CD4-positive, alpha-beta T cell (primary cell): ENCODE measurements at regions not wholly inside any gene's neighbourhood (a gene's known extent, or its start where the extent isn't known, plus 50 kb on each side); places are given as distances from the start of the nearest gene placed in this dataset.

Experiments used
- ATAC-seq: fragments of 200-7000 bp; cut with Tn5 transposase; one replicate; pipeline ENCODE4 v1.10.0; 2022; ENCODE audit warnings: mild to moderate bottlenecking; ENCODE audit not compliant: poor library complexity
- CTCF ChIA-PET: fragments of 350-600 bp; sonication (Branson Sonifier 250); formaldehyde crosslinking; loops from one replicate; lab custom pipeline; 2021; ENCODE audit warnings: antibody characterized with exemption, inconsistent platforms; lab: Charles Lee
- POLR2A ChIA-PET: fragments of 350-600 bp; sonication (Branson Sonifier 250); formaldehyde crosslinking; loops from one replicate; lab custom pipeline; 2021; ENCODE audit warnings: antibody characterized with exemption, inconsistent platforms; lab: Charles Lee
- DNase-seq, 14 experiments: peaks; one replicate each; pipeline ENCODE4 v3.0.0-alpha.2; 2013 to 2020; ENCODE audit warnings: mixed read lengths in 2 of 14
- H3K27ac ChIP-seq, 2 donors: one replicate each; pipeline versions ENCODE4 v1.5.1 to v1.7.0; 2013; ENCODE audit warnings: low read length in 2 of 2, low read depth in 1 of 2, mild to moderate bottlenecking in 1 of 2
- H3K27me3 ChIP-seq, 2 experiments: 1 replicate in 1 of 2; 2 replicates in 1 of 2; pipeline versions ENCODE4 v1.6.1 to v1.7.0; 2013; ENCODE audit warnings: low read length in 2 of 2, control low read depth in 1 of 2, mild to moderate bottlenecking in 1 of 2, moderate library complexity in 1 of 2; ENCODE audit not compliant: insufficient read depth in 2 of 2, control insufficient read depth in 1 of 2
- H3K36me3 ChIP-seq: one replicate; pipeline ENCODE4 v1.6.1; 2013; ENCODE audit warnings: low read length, control low read depth; ENCODE audit not compliant: insufficient read depth
- H3K4me1 ChIP-seq: one replicate; pipeline ENCODE4 v1.6.1; 2013; ENCODE audit warnings: low read length, control low read depth; ENCODE audit not compliant: insufficient read depth
- H3K4me3 ChIP-seq: one replicate; pipeline ENCODE4 v1.5.1; 2013; ENCODE audit warnings: mild to moderate bottlenecking, low read length, moderate library complexity
- H3K9me3 ChIP-seq, 2 experiments: 1 replicate in 1 of 2; 2 replicates in 1 of 2; pipeline versions ENCODE4 v1.6.1 to v1.7.0; 2013; ENCODE audit warnings: low read length in 2 of 2, mild to moderate bottlenecking in 2 of 2, control low read depth in 1 of 2, moderate library complexity in 1 of 2; ENCODE audit not compliant: control insufficient read depth in 1 of 2, insufficient read depth in 1 of 2
- H3K27ac Mint-ChIP-seq: one replicate; pipeline ENCODE4 v1.8.0; 2020; ENCODE audit warnings: mixed read lengths
- H3K27me3 Mint-ChIP-seq: one replicate; pipeline ENCODE4 v1.8.0; 2021; ENCODE audit warnings: mixed read lengths
- H3K36me3 Mint-ChIP-seq: one replicate; pipeline ENCODE4 v1.8.0; 2021; ENCODE audit warnings: low read depth, mixed read lengths
- H3K4me1 Mint-ChIP-seq: one replicate; pipeline ENCODE4 v1.8.0; 2021; ENCODE audit warnings: low read depth, mixed read lengths
- H3K4me3 Mint-ChIP-seq: one replicate; pipeline ENCODE4 v1.8.0; 2020; ENCODE audit warnings: mild to moderate bottlenecking, mixed read lengths
- H3K9me3 Mint-ChIP-seq: one replicate; pipeline ENCODE4 v1.8.0; 2020; ENCODE audit warnings: mixed read lengths
- intact Hi-C, 2 experiments: fragments of 100-400 bp; cut with DNase I in 1 of 2; cut with micrococcal nuclease in 1 of 2; formaldehyde crosslinking; loops; one replicate each; pipeline versions ENCODE4 v1.15.1 to v1.9.0; 2023 to 2025; cut with DNase I, micrococcal nuclease
- TF ChIP-seq, protein P1 (sequence below): fragments of 200-600 bp; IDR thresholded peaks from one replicate; pipeline ENCODE4 v1.8.0; 2022; ENCODE audit warnings: antibody characterized with exemption, mild to moderate bottlenecking

DNA sequence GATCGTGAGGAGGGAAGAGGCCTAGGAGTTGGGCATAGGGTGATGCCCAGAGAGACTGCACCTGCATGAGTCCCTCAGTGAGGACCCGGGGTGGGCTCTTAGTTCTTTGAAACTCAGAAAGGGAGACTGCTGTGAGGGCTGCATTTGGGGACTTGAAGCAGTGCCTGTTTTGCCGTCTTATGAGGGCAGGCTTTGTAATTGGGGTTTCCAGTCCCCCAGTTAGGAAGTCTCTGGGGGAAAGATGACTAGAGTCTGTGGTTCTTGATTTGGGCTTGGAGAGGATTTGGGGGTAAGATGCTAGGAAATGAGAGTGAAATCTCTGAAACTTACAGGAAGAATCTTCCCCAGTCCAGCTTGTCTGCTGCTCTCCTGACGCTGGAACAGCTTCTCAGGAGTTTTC lies 99.6 kb downstream of the ARF6 start:
- no peak for DNase-seq
- Histone ChIP-seq H3K27ac (no peak overlapping the region), H3K27me3 (no peaks in the 10 kb centered on the region), H3K4me1 (peaks cover 12% of the 10 kb centered on the region), H3K36me3 (no peaks in the 10 kb centered on the region), H3K4me3 (no peak overlapping the region), H3K9me3 (no peaks in the 10 kb centered on the region)
- H3K27ac Mint-ChIP-seq: no peak overlapping the region
- ChIA-PET POLR2A (interaction anchor here (4.7 kb wide), 1 partner anchor 20 kb away, joined by 17 read pairs; no protein-coding TSS in a partner anchor), CTCF (interaction anchor here (1.1 kb wide), 1 partner anchor 16 kb away, joined by 3 read pairs; no protein-coding TSS in a partner anchor)
- no peaks in the 10 kb centered on the region for H3K9me3 Mint-ChIP-seq
- peaks cover 14% of the 10 kb centered on the region for H3K4me1 Mint-ChIP-seq
- TF ChIP-seq, protein P1, sequence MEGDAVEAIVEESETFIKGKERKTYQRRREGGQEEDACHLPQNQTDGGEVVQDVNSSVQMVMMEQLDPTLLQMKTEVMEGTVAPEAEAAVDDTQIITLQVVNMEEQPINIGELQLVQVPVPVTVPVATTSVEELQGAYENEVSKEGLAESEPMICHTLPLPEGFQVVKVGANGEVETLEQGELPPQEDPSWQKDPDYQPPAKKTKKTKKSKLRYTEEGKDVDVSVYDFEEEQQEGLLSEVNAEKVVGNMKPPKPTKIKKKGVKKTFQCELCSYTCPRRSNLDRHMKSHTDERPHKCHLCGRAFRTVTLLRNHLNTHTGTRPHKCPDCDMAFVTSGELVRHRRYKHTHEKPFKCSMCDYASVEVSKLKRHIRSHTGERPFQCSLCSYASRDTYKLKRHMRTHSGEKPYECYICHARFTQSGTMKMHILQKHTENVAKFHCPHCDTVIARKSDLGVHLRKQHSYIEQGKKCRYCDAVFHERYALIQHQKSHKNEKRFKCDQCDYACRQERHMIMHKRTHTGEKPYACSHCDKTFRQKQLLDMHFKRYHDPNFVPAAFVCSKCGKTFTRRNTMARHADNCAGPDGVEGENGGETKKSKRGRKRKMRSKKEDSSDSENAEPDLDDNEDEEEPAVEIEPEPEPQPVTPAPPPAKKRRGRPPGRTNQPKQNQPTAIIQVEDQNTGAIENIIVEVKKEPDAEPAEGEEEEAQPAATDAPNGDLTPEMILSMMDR: no peak
- intact Hi-C loops: no loop called here
- no peak overlapping the region for H3K4me3 Mint-ChIP-seq
- ATAC-seq: no peak
- no peaks in the 10 kb centered on the region for H3K27me3 Mint-ChIP-seq
- H3K36me3 Mint-ChIP-seq: no peaks in the 10 kb centered on the region

DNA sequence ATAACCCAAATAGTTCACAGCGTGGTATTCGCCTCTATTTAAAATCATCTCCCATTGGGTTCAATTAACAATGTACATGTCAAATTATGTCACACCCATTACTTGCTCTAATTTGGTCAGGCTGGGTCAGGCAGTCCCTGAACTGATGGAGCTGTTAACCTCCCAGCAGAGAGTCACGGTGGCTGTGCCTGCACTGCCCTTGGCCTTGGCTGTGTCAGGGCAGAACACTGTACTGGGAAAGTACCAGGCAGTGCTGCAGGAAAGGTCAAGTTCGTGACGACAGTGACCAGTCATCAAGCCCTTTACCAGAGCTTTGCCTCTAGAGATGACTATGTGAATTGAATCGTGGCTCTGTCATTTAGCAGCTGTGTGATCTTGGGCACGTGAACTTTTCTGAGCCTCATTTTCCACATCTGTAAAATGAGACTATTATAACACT lies 100.0 kb downstream of the ARF6 start:
- H3K4me3 Mint-ChIP-seq: no peak overlapping the region
- H3K9me3 ChIP-seq: no peaks in the 10 kb centered on the region
- ATAC-seq (no peak), DNase-seq (no peak)
- no peak overlapping the region for H3K27ac Mint-ChIP-seq
- H3K27me3 Mint-ChIP-seq: no peaks in the 10 kb centered on the region
- ChIA-PET POLR2A (interaction anchor here (4.7 kb wide), 1 partner anchor 21 kb away, joined by 17 read pairs; no protein-coding TSS in a partner anchor), CTCF (interaction anchor here (1.1 kb wide), 1 partner anchor 16 kb away, joined by 3 read pairs; no protein-coding TSS in a partner anchor)
- H3K36me3 ChIP-seq: no peaks in the 10 kb centered on the region
- no peaks in the 10 kb centered on the region for H3K36me3 Mint-ChIP-seq
- H3K4me3 ChIP-seq: no peak overlapping the region
- no peaks in the 10 kb centered on the region for H3K27me3 ChIP-seq
- intact Hi-C loops: no loop called here
- H3K4me1 ChIP-seq: peaks cover 17% of the 10 kb centered on the region
- H3K9me3 Mint-ChIP-seq: no peaks in the 10 kb centered on the region
- H3K4me1 Mint-ChIP-seq: peaks cover 13% of the 10 kb centered on the region
- H3K27ac ChIP-seq: no peak overlapping the region
- TF ChIP-seq, protein P1: no peak

DNA sequence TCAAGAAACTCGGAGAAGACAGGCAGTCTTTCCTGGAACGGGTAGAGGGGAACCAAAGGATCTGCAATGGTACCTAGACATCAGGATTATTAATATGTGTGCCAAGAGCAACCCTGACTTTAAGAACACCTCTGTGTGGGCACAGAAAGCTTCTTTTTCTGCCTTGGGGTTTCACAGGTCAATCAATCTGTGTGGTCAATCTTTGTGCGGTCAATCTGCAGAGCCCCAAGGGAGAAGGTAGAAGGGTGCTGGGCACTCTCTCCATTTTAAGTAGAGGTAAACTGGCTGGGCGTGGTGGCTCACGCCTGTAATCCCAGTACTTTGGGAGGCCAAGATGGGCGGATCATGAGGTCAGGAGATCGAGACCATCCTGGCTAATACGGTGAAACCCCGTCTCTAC lies 100.7 kb downstream of the ARF6 start:
- TF ChIP-seq, protein P1: no peak
- H3K27ac Mint-ChIP-seq: no peak overlapping the region
- no peaks in the 10 kb centered on the region for H3K36me3 Mint-ChIP-seq
- CTCF ChIA-PET: interaction anchor here (1.1 kb wide), 1 partner anchor 17 kb away, joined by 3 read pairs; no protein-coding TSS in a partner anchor
- no peaks in the 10 kb centered on the region for H3K9me3 ChIP-seq
- no peaks in the 10 kb centered on the region for H3K27me3 ChIP-seq
- H3K9me3 Mint-ChIP-seq: no peaks in the 10 kb centered on the region
- H3K4me1 Mint-ChIP-seq: peaks cover 10% of the 10 kb centered on the region
- POLR2A ChIA-PET: interaction anchor here (0.9 to 4.7 kb wide), 2 partner anchors 10 to 22 kb away, joined by 3 to 17 read pairs; no protein-coding TSS in a partner anchor
- H3K27ac ChIP-seq: no peak overlapping the region
- no peaks in the 10 kb centered on the region for H3K27me3 Mint-ChIP-seq
- peaks cover 24% of the 10 kb centered on the region for H3K4me1 ChIP-seq
- no peak overlapping the region for H3K4me3 Mint-ChIP-seq
- H3K4me3 ChIP-seq: no peak overlapping the region
- H3K36me3 ChIP-seq: no peaks in the 10 kb centered on the region
- ATAC-seq (no peak), DNase-seq (no peak)
- intact Hi-C loops: no loop called here
